Right atrium auricular region (tissue), 2 donors: ENCODE measurements at regions not wholly inside any gene's neighbourhood (a gene's known extent, or its start where the extent isn't known, plus 50 kb on each side); places are given as distances from the start of the nearest gene placed in this dataset.

Experiments
- DNase-seq: peaks from one replicate; pipeline ENCODE4 v3.0.0-alpha.2; 2019; ENCODE audit warnings: low spot score
- H3K27ac ChIP-seq, 2 donors: fragments of 200-600 bp; sonication (generic); 1 replicate in 1 of 2; 2 replicates in 1 of 2; pipeline ENCODE4 v1.5.1; 2016 to 2019
- H3K27me3 ChIP-seq, 2 donors: fragments of 200-600 bp; sonication (generic); one replicate each; pipeline versions ENCODE4 v1.5.1 to v1.6.0; 2017 to 2019
- H3K36me3 ChIP-seq: fragments of 200-600 bp; sonication (generic); one replicate; pipeline ENCODE4 v1.5.1; 2016
- H3K4me1 ChIP-seq, 2 donors: fragments of 200-600 bp; sonication (generic); one replicate each; pipeline versions ENCODE4 v1.5.1 to v1.6.0; 2017 to 2019
- H3K4me3 ChIP-seq, 2 donors: fragments of 200-600 bp; sonication (generic); 1 replicate in 1 of 2; 2 replicates in 1 of 2; pipeline ENCODE4 v1.5.1; 2017 to 2019; ENCODE audit warnings: mild to moderate bottlenecking in 1 of 2, moderate library complexity in 1 of 2
- H3K9me3 ChIP-seq, 2 donors: fragments of 200-600 bp; sonication (generic); one replicate each; pipeline ENCODE4 v1.5.1; 2019
- CTCF ChIP-seq, 2 donors: fragments of 200-600 bp; sonication (generic); IDR thresholded peaks; one replicate each; pipeline ENCODE4 v1.5.1; 2019; ENCODE audit warnings: antibody characterized with exemption in 2 of 2

GRCh38 chr6:27755768-27756167, 156.4 kb downstream of the OR2B2 start:
- no peaks in the 10 kb centered on the region for H3K9me3 ChIP-seq
- H3K36me3 ChIP-seq: no peaks in the 10 kb centered on the region
- DNase-seq: no peak
- peaks cover 0 to 10% of the 10 kb centered on the region in 2 donors for H3K27me3 ChIP-seq
- no peak overlapping the region for H3K4me3 ChIP-seq
- TF ChIP-seq CTCF (IDR thresholded peaks at IDR 0.05): no peak
- H3K4me1 ChIP-seq: peaks cover 0 to 9% of the 10 kb centered on the region in 2 donors
- no peak overlapping the region for H3K27ac ChIP-seq

- no peak for TF ChIP-seq CTCF (IDR thresholded peaks at IDR 0.05)
- Histone ChIP-seq H3K27me3 (peaks cover 0 to 10% of the 10 kb centered on the region in 2 donors), H3K4me1 (peaks cover 0 to 9% of the 10 kb centered on the region in 2 donors), H3K27ac (no peak overlapping the region), H3K36me3 (no peaks in the 10 kb centered on the region), H3K4me3 (peak overlapping the region; percentile 65 to 66), H3K9me3 (no peaks in the 10 kb centered on the region)
- DNase-seq: no peak
These were observed 157.8 kb downstream of the OR2B2 start for GRCh38 chr6:27754408-27754782.

GRCh38 chr6:27753668-27754407, 158.4 kb downstream of the OR2B2 start:
- TF ChIP-seq CTCF (IDR thresholded peaks at IDR 0.05): no peak
- Histone ChIP-seq H3K4me3 (peak overlapping the region; percentile 65 to 66), H3K4me1 (peaks cover 0 to 9% of the 10 kb centered on the region in 2 donors), H3K27ac (no peak overlapping the region), H3K36me3 (no peaks in the 10 kb centered on the region), H3K9me3 (no peaks in the 10 kb centered on the region), H3K27me3 (peaks cover 0 to 10% of the 10 kb centered on the region in 2 donors)
- DNase-seq: no peak

GRCh38 chr6:27752038-27752885, 159.9 kb downstream of the OR2B2 start:
- H3K27ac ChIP-seq: peak overlapping the region; percentile 64 to 69
- peak; percentile 77 to 90 for TF ChIP-seq CTCF (IDR thresholded peaks at IDR 0.05)
- no peak for DNase-seq

GRCh38 chr6:27748661-27749060, 163.5 kb downstream of the OR2B2 start:
- no peak overlapping the region for H3K4me3 ChIP-seq
- no peaks in the 10 kb centered on the region for H3K9me3 ChIP-seq
- H3K4me1 ChIP-seq: no peaks in the 10 kb centered on the region
- no peak overlapping the region for H3K27ac ChIP-seq
- no peak for TF ChIP-seq CTCF (IDR thresholded peaks at IDR 0.05)
- H3K36me3 ChIP-seq: no peaks in the 10 kb centered on the region
- DNase-seq: no peak
- H3K27me3 ChIP-seq: no peaks in the 10 kb centered on the region

More at GRCh38 chr6:27752038-27752885, 159.9 kb downstream of the OR2B2 start:
- H3K36me3 ChIP-seq: no peaks in the 10 kb centered on the region
- H3K9me3 ChIP-seq: no peaks in the 10 kb centered on the region
- H3K27me3 ChIP-seq: peaks cover 0 to 3% of the 10 kb centered on the region in 2 donors
- H3K4me1 ChIP-seq: peaks cover 0 to 6% of the 10 kb centered on the region in 2 donors
- peak overlapping the region; percentile 65 to 66 for H3K4me3 ChIP-seq
